Keratinocyte (primary cell): ENCODE measurements at regions not wholly inside any gene's neighbourhood (a gene's known extent, or its start where the extent isn't known, plus 50 kb on each side); places are given as distances from the start of the nearest gene placed in this dataset.

Source experiments
- EZH2 ChIP-seq: IDR thresholded peaks from one replicate; pipeline ENCODE4 v1.6.1; 2012; ENCODE audit warnings: inconsistent platforms, mild to moderate bottlenecking, low read length, moderate library complexity
- TF ChIP-seq, protein P1 (sequence below), 3 experiments: IDR thresholded peaks in 1 of 3; conservative IDR thresholded peaks in 1 of 3; optimal IDR thresholded peaks in 1 of 3; 2 replicates in 2 of 3; 3 replicates in 1 of 3; pipeline versions ENCODE3 to v1.5.1; 2011; ENCODE audit warnings: low read length in 3 of 3, mild to moderate bottlenecking in 3 of 3, moderate library complexity in 2 of 3, control low read depth in 1 of 3, inconsistent platforms in 1 of 3; ENCODE audit not compliant: insufficient read depth in 2 of 3; ENCODE audit errors: extremely low read depth in 1 of 3

DNA sequence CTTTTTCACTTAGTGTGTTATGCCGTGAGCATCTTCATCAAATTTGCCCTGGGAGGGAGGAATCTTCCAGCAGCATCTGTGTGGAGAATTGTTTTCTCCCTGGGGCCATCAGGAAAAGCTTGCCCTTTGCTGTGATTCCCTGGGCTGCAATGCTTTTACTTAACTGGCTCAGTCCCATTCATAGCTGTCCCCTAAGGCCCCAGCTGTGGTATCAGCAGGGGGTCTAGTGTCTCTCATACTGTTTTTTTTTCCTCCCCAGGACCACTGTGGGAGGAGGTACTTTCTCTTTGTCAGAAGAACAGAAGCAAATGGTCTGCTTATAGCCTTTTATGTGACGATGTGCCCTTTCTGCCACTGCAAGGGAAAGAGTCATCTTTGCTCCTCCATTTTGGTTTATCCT lies 176.8 kb upstream of the CELF4 start:
- TF ChIP-seq, protein P1, sequence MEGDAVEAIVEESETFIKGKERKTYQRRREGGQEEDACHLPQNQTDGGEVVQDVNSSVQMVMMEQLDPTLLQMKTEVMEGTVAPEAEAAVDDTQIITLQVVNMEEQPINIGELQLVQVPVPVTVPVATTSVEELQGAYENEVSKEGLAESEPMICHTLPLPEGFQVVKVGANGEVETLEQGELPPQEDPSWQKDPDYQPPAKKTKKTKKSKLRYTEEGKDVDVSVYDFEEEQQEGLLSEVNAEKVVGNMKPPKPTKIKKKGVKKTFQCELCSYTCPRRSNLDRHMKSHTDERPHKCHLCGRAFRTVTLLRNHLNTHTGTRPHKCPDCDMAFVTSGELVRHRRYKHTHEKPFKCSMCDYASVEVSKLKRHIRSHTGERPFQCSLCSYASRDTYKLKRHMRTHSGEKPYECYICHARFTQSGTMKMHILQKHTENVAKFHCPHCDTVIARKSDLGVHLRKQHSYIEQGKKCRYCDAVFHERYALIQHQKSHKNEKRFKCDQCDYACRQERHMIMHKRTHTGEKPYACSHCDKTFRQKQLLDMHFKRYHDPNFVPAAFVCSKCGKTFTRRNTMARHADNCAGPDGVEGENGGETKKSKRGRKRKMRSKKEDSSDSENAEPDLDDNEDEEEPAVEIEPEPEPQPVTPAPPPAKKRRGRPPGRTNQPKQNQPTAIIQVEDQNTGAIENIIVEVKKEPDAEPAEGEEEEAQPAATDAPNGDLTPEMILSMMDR (optimal IDR thresholded peaks at IDR 0.05 in 1 of 3, IDR thresholded peaks at IDR 0.05 in 1 of 3, conservative IDR thresholded peaks at IDR 0.05 in 1 of 3; ENCODE audit: extremely low read depth in 1 of 3, insufficient read depth in 2 of 3, low read length in 3 of 3): no peak
- TF ChIP-seq EZH2: no peak
